Neuron (in vitro differentiated cells): ENCODE measurements at regions not wholly inside any gene's neighbourhood (a gene's known extent, or its start where the extent isn't known, plus 50 kb on each side); places are given as distances from the start of the nearest gene placed in this dataset.

ENCODE experiments used
- H2AFZ ChIP-seq: one replicate; pipeline ENCODE4 v1.6.1; 2013; ENCODE audit warnings: low read depth, mild to moderate bottlenecking, inconsistent platforms, low read length, moderate library complexity
- H3K27me3 ChIP-seq: one replicate; pipeline ENCODE4 v1.6.1; 2013; ENCODE audit warnings: low read length; ENCODE audit not compliant: insufficient read depth
- H3K36me3 ChIP-seq: one replicate; pipeline ENCODE4 v1.6.1; 2013; ENCODE audit warnings: low read length; ENCODE audit not compliant: insufficient read depth
- H3K4me1 ChIP-seq: one replicate; pipeline ENCODE4 v1.6.1; 2013; ENCODE audit warnings: low read length; ENCODE audit not compliant: insufficient read depth
- H3K4me3 ChIP-seq: 2 replicates; pipeline ENCODE4 v1.5.1; 2013; ENCODE audit warnings: mild to moderate bottlenecking, low read length, moderate library complexity
- H3K9me3 ChIP-seq: one replicate; pipeline ENCODE4 v1.6.1; 2013; ENCODE audit warnings: low read length

DNA sequence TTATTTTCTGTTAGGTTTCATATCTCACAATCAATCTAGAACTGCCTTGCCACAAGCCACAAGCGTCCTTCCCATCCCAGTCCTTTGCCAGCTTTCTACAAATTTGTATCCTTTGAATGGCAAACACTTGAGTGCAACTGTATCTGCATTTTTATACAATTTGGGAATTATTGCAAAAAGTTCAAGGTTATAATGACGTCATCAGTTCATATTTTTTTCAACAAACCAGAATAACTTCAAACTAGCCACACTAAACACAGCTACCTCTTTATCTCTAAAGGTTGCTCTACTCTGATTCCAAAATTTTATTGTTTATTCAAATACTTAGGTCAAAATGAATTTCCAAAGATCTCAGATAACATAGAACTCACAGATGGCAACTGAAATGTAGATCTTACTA, 877.1 kb downstream of the TMEM182 start:
- H3K4me1 ChIP-seq, result no peaks in the 10 kb centered on the region
- H2AFZ ChIP-seq, result no peak overlapping the region
- H3K9me3 ChIP-seq, result no peaks in the 10 kb centered on the region
- no peak overlapping the region for H3K4me3 ChIP-seq
- no peaks in the 10 kb centered on the region for H3K36me3 ChIP-seq
- no peaks in the 10 kb centered on the region for H3K27me3 ChIP-seq

- Histone ChIP-seq H3K36me3 (no peaks in the 10 kb centered on the region), H3K9me3 (no peaks in the 10 kb centered on the region), H3K4me3 (no peak overlapping the region), H2AFZ (no peak overlapping the region), H3K27me3 (no peaks in the 10 kb centered on the region), H3K4me1 (no peaks in the 10 kb centered on the region)
These were observed 894.7 kb downstream of the TMEM182 start for GRCh38 chr2:103656558-103656957.

DNA sequence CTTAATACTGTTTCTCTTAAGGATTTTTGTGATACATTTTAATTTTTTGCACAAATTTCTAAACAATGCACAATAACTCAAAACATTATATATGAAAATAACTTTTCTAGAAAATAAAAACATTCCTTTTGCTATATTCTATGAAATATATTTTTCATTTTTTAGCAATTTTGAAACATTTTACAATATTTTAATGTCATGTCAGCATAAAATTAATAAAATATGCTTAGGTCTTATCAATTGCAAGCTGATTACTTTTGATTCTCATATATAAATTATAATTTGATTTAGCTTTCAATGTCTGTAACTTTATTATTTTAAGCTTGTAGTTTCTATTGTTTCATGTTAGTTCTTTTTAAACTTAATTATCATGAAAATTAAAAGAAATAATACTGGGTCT, 898.7 kb downstream of the TMEM182 start:
- Histone ChIP-seq H3K4me1 (no peaks in the 10 kb centered on the region), H3K36me3 (no peaks in the 10 kb centered on the region), H3K4me3 (no peak overlapping the region), H2AFZ (no peak overlapping the region), H3K9me3 (no peaks in the 10 kb centered on the region), H3K27me3 (no peaks in the 10 kb centered on the region)

DNA sequence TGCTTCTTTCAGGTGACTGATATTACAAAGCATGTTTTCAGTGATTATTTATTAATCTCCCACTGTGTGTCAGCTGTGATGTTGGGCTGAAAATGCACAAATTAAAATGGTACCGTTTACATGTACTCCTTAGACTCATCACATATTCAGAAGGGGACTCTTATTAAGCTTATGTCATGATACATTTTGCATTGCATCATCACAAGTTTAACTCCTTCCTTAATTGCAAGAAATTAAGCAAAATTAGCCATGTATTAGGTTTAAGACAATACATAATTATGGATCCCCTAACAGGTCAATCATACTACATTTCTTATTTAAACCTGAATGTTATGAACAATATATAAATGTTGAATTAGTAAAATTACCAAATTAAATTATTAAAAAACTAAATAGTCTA, 899.1 kb downstream of the TMEM182 start:
- H3K9me3 ChIP-seq, result no peaks in the 10 kb centered on the region
- H3K27me3 ChIP-seq, result no peaks in the 10 kb centered on the region
- no peaks in the 10 kb centered on the region for H3K4me1 ChIP-seq
- H2AFZ ChIP-seq, result no peak overlapping the region
- H3K4me3 ChIP-seq, result no peak overlapping the region
- H3K36me3 ChIP-seq, result no peaks in the 10 kb centered on the region

DNA sequence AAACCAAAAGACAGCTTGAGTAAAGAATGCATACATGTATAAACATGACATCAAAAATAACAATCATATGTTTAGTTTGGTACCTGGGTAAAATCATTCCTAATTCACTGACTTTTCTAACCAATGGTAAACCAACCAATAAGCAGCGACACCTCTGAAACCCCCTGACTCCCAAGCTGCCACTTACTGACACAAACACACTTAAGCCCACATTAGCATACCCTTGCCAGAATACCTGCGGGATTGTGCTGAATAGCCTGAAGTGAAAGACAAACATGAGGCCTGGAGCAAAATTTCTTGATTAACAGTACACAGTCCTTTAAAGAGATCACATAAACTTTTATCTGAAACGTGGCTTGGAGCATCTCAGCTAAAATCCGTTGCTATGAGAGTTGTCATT, 902.9 kb downstream of the TMEM182 start:
- Histone ChIP-seq H3K36me3 (no peaks in the 10 kb centered on the region), H3K9me3 (no peaks in the 10 kb centered on the region), H3K4me3 (no peak overlapping the region), H2AFZ (no peak overlapping the region), H3K27me3 (no peaks in the 10 kb centered on the region), H3K4me1 (no peaks in the 10 kb centered on the region)

GRCh38 chr2:103667335-103667884, 905.6 kb downstream of the TMEM182 start:
- no peak overlapping the region for H2AFZ ChIP-seq
- no peaks in the 10 kb centered on the region for H3K4me1 ChIP-seq
- H3K4me3 ChIP-seq, result no peak overlapping the region
- no peaks in the 10 kb centered on the region for H3K27me3 ChIP-seq
- H3K36me3 ChIP-seq, result no peaks in the 10 kb centered on the region
- no peaks in the 10 kb centered on the region for H3K9me3 ChIP-seq

DNA sequence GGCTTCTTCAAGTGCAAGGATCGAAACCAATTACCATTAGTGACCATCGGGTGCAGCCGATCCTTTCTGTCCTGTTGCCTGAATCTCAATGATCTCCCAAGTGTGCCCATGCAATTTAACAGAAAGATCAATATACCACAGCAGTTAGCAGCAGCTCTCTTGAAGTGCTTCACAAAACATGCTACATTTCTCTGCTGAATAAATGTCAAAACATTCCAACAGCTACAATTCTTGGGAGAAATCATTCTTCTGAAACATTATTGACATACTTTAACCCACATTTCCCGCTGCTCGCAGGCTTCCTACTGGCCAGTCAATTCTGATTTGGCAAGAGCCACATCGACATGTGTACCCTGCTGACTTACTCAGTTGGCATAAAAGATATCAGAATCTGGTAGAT, 907.7 kb downstream of the TMEM182 start:
- no peak overlapping the region for H3K4me3 ChIP-seq
- H3K4me1 ChIP-seq, result no peaks in the 10 kb centered on the region
- H2AFZ ChIP-seq, result no peak overlapping the region
- no peaks in the 10 kb centered on the region for H3K27me3 ChIP-seq
- no peaks in the 10 kb centered on the region for H3K36me3 ChIP-seq
- H3K9me3 ChIP-seq, result no peaks in the 10 kb centered on the region
